GM19468 (cell line): ENCODE measurements at regions not wholly inside any gene's neighbourhood (a gene's known extent, or its start where the extent isn't known, plus 50 kb on each side); places are given as distances from the start of the nearest gene placed in this dataset.

Experiments
- ATAC-seq: cut with Tn5 transposase; IDR thresholded peaks from one replicate; pipeline ENCODE4 v1.9.1; 2021; ENCODE audit warnings: mild to moderate bottlenecking, moderate library complexity, moderate number of reproducible peaks; ENCODE audit not compliant: unreplicated experiment; ENCODE audit errors: extremely low read depth

DNA sequence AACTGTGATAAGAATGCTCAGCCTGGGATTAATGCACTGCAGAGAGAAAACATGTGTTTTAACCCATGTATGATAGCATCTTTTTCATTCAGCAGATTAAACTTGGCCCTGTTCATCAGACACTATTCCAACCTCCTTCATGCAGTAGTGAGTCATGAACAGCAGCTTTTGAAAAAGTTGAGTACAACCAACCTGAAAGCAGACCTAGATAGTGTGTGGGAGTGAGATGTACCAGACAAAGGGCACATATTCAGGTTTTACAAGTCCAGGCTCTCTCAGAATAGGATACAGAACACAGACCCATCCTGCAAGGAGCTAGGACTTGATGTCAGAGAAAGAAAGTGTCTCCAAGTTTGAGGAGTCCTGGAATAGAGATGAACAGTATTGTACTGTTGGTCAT lies 237.3 kb upstream of the STS start:
- ATAC-seq, result no peak

DNA sequence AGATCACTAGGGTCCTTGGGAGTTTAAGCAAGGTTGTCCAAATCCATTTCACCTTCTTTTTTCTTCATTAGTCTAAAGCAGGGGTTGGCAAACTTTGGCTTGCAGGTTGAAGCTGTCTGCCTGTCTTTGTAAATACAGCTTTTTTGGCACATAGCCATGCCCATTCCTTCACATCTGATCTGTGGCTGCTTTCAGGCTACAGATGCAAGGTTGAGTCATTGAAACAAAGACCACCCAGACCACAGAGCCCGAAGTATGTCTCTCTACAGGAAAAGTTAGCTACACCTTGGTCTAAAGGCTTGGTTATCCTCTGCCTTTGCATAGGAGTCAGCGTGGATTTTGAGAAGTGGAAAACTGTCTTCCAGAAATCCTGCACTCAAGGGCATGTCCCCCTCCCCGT lies 238.1 kb upstream of the STS start:
- ATAC-seq, result no peak

DNA sequence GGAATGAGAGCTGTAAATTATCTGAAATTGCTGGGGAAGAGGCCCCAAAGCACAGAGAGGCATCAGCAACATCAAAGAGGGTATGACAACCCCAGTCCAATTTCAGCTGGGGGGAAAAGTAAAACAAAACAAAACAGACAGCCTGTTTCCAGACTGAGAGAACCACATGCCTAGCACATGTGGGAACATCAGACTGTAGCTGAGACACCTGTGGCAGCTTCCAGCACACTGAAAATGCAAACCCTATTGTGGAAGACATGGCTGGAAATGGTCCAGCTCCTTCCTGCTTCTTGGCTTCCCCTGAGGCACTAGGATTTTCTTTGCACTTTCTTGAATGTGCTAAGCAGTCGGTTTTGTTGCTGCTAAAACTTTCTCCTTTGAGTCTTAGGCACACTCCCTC lies 240.9 kb upstream of the STS start:
- ATAC-seq, result no peak

DNA sequence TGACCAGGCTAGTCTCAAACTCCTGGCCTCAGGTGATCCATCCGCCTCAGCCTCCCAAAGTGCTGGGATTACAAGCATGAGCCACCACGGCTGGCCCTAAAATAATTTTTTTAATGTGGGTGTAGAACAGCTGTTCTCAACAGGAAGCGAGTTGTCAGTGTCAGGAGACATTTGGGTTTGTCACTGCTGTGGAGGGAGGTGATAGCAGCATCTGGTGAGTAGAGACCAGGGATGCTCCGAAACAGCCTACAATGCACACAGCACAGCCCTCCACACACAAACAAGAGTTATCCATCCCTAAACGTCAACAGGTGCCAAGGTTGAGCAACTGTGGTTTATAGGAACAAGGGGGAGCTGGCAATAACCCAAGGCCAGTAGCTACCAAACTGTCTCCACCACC lies 243.4 kb upstream of the STS start:
- ATAC-seq, result no peak

DNA sequence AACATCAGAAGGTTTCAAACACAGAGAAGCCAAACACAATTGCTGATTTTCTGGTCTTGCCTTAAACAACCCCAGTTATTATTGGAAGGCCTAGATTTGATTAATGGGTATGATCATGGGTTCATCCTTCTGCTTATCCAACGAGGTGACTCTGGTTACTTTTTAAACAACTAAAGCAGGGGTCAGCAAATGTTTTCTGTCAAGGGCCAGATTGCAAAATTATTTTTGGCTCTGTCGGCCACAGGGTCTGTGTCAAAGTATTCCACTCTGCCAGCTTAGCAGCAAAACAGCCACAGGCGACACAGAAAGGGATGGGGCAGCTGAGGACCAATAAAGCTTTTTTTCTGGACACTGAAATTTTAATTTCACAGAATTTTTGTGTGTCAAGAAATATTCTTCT lies 249.1 kb upstream of the STS start:
- ATAC-seq, result no peak

DNA sequence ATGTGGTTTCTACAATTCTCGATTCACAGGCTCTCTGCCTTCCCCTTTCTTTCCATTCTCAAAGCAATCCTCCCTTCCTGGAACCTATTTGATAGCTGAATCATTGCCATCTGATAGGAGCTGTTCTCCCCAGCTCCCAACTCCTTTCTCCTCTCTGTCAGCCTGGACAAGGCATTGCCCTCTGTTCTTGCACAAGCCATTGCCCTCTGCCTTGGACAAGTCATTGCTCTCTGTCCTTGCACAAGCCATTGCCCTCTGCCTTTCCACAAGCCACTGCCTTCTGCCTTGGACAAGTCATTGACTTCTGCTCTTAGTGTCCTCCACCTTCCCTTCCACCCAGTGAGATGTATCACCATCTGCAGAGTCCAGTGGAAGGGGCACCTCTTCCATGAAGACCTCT lies 256.1 kb upstream of the STS start:
- no peak for ATAC-seq

DNA sequence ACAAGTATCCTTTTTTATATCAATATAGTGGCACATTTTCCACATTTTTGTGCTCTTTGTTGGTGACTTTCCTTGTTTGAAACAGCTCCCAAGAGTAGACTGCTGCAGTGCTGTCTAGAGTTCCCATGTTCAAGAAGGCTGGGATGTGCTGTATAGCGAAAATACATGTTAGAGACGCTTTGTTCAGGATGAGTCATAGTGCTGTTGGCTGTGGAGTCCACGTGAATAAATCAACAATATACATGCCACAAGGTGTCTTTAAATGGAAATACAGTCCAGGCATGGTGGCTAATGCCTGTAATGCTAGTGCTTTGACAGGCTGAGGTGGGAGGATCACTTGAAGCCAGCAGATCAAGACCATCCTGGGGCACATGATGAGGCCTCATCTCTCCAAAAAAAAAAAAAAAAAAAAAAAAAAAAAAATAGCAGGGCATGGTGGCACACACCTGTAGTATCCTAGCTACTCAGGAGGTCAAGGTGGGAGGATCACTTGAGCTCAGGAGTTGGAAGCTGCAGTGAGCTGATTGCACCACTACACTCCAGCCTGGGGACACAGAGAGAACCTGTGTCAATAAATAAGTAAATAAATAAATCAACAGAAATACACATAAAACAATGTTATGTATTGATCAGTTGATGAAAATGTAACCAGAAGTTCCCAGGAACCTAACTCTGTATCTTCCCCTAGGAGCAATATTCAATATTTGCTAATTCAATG lies 256.8 kb upstream of the STS start:
- no peak for ATAC-seq

DNA sequence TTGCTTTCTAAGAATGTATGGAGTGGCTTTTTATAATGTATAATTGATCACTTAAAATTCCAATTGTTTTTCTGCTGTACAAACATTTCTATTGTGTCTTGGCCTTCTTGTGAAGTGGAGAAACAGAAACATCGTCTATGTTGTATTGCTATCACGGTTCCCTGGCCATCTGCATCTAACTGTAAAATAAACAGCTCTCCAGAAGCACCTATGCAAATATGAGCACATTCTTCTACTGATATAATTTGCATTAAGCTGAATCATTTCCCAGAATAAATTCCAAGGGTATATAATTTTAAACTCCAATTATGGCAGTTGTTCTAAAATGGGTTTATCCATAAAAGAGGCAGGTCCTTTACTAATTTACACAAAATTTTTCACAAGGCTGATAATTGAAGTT lies 261.6 kb upstream of the STS start:
- ATAC-seq, result no peak

DNA sequence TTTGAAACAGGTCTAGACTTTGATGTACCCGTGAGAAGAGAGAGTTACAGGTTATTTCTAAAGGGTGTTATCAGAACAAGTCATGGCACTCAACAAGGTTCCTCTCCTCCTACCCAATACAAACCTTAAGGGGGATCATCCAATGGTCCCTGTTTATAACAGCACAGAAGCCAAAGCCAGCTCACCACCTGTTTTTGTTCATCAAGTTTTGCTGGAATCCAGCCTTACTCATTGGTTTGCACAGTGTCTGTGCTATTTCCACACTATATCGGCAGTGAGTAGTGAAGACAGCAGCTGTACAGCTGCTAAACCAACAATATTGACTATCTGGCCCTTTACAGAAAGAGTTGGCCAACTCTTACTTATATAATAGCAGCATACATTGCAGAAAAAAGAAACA lies 262.1 kb upstream of the STS start:
- no peak for ATAC-seq

DNA sequence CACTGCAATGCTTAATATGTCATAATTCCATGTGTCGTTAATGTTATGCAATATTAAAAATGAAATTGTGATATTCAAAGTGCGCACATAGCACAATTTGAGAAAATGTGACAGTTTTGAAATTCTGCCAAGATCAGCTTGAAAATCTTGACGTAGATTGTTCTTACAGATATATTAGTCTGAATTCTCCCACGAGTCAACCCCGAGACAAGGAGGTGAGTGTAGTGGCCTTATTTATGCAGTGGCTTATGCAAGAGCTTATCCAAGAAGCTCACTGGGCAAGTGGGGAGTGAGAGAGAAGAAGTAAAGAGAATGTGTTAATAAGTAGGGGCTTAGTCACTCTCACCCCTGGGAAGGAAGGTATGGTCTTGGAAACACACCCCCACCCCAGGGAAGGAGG lies 286.1 kb upstream of the STS start:
- no peak for ATAC-seq

DNA sequence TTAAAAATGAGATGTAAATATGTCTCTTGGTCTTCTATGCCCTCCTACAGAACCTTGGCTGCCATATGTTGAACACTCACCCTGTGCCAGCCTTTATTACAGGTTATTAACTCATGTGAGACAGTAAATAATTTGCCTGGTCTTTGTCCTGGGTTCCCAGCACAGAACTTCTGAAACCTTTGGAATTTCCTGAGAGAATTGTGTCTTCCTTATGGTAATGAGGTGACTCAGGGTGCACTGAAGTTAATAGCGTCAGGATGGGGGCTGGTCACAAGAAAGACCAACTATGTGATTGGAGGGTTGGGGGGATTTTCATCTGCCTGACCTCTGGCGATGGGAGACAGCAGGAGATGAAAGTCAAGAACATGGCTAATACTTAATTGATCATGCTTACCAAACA lies 289.8 kb upstream of the STS start:
- no peak for ATAC-seq

DNA sequence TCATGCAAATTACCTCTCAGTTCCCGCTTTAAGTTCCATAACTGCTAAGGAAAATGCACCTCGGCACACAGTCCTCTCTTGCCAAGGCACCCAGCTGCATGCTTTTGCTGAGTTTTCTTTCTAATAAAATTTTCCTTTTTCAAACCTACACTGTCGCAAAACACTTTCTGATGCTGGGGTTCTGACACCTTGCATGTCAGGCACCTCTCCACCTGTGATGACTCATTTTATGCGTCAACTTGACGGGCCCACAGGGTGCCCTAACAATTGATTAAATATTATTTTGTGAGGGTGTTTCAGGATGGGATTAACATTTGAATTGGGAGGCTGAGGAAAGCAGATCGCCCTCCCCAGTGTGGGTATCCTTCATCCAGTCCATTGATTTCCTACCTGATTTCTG lies 291.0 kb upstream of the STS start:
- no peak for ATAC-seq

DNA sequence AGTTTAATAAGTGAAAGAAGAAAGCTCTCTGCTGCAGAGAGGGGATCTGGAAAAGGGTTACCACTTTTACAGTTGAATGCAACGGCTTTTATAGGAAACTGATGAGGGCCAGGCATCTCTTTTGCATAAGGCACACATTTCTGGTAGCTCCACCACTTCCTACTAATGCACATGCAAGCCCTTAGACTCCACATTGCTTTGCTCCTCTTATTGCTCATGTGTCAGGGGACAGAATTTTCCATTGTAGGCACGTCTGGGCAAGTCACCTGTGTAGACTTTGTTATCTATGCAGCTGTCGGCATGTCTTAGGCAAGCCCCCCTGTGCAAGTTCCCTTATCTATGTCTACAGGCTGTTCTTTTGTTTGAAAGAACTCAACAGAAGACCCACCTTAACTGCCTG lies 294.6 kb upstream of the STS start:
- ATAC-seq, result no peak

DNA sequence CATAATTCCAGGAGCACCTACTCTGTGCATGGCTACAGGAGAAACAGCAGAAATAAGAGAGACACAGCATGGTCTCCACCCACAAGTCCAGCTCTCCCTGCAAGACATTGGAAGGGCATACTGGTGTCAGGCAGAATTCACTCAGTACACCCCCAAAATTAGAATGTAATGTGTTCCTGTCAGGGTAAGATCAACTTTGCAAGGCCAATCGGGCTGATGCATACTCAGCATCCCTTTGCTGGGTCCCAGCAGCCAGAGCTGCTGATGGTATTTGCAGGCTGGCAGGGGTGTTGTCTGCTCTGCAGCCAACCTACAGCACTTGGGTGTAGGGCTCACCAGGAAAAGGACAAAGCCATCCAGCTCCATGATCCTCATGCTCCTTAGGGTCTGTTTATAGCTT lies 295.4 kb upstream of the STS start:
- ATAC-seq, result no peak

DNA sequence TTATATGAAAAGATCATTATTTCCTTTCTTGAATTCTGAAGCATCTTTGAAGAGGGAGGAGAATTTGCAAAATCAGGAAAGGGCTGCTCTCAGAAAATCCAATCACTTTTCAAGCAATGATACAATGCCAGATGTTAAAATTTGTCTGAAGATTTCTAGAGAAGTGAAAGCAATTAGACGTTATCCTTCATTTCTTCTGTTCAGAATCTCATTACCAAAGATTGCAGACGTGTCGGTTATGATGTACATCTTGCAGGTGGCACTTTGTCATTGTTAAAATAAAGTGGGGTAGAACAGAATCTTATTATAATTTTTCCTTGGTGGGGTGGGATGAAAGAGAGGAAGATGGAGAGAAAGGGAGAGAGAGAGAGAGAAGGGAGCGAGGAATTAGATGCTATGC lies 296.4 kb upstream of the STS start:
- no peak for ATAC-seq

DNA sequence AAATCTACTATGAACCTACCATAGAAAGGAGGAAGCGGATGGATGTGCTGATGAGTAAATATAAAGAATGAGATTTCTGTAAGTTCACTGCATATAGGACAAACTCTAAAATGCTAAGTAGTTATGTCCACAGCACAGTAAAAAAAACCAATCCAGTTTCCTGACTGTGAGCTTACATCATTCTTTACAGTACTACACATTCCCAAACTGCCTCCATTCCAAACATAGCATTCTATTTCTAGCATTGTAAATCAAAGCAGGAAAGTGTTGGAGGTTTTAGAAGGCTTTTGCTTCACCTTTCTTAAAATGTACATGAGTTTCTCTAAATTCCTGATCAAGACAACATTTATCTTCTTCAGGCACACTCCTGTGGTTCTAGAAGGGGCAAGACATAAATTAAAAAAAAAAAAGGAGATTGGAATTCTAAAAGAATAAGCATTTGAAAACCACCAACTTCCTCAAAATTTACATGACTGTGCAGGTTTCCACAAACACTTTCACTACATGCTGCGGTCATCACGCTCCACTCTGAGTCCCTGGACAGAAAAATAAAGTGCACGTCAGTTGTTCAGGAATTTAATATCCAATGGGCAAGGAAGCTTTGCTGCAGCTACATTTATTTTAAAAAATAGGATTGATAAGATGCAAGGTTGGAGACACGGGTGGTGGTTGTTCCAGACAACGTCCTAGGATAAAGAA lies 297.6 kb upstream of the STS start:
- no peak for ATAC-seq

DNA sequence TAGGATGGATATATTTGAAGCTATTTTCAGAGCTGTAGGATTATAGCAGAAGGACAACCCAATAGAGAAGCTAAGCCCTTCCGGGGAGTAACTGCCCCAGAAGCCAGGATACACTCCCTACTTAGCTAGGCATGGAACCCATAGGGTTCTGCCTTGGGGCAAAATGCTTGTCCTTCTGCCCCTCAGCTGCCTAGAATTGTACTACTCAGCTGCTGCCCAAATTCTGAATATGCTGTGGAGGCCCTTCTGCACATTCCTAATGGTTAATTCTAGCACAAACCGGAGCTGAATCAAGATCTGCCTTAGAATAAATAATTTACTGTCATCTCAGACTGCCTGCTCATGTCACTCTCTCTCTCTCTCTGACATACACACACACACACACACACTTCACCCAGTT lies 297.7 kb upstream of the VCX3A start:
- no peak for ATAC-seq

DNA sequence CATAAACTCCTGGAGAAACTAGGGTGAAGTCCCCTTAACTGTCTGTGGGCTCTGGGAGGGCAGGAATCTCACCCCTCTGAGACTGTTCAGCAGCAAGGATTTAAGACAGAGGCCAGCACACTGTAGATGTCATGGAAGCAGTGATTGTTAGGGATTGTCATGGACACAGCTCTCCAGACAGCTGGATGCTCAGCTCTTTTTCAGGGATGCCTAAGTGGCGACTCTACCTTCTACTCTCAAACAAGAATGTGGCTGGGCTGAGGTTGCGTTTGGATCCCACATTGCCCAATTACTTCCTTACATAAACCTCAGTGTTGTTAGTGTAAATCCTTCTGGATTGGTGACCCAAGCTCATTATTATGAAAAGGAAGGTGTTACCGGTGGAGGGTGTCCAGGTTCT lies 291.9 kb upstream of the VCX3A start:
- no peak for ATAC-seq

DNA sequence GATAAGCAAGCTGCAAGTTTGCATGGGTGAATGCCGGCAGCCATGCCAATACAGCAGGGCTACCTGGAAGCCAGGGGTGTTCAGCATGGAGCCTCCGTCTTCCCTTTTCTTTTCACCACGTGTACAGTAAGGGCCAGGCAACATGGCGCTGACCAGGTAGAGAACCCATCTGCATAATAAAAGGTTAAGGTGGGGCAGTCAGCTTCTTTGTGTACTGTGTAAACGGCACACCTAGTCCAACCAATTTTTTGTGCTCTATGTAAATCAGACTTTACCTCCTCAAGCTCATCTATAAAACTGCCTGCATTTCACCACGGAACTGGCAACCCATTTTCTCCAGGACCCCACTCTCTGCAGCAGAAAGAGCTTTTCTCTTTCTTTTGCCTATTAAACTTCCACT lies 286.8 kb upstream of the VCX3A start:
- no peak for ATAC-seq

DNA sequence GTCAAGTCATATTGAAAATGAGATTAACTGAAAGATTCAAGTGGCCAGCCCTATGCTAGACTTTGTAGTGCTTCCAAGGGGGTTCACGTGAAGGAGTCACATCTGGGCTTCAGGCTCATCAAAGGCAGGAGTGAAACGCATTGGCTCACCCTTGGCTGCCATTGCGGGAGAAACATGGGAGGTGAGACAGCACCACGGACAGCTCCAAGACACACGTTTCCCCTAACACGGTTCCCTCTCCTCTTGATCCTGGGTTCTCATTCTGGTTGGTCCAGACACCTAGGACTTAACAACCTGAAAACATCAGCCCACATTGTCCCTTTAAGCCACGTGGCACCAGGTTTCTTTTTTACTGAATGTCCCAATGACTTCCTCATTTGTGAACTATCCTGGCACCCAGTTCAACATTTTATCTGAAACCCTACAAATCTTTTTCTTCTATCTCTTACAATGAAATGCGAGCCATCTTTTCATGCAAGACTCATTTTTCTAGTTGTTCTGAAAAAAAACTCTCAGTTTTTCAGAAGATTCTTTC lies 279.0 kb upstream of the VCX3A start:
- no peak for ATAC-seq

DNA sequence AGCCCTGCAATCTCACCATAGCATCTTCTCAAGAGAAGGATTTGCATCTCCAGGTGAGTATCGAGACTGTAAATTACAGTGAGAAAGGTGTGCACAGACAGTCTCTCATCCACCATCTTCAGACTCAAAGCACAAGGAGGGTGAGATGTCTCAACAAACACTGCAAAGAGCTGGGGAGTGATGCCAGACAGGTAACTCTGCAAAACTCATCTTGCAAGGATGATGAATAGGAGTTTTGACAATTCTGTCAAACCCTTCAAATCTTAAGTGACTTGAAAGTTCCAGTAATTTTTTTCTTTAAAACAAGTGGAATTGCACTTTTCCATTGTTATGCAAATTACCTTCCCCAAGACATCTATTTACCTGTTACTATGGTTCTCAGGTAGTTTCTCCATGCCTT lies 277.2 kb upstream of the VCX3A start:
- ATAC-seq, result no peak

DNA sequence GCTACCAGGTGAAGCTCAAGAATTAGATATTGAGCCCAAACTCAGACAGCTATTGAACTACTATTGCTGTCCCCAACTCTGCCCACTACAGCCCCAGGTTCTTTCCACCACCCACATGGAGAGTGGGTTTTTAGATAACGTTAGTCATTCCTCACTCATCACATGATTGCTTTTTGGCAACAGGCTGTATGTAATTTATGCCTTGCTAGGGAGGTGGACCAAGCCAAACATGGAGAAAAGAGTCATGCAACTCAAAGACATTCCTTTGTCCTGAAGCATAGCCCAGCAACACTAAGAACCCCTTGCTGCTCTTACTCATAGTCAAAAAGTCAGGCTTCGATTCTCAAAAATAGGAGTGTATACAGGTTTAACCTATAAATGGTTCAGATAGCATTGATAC lies 275.9 kb upstream of the VCX3A start:
- no peak for ATAC-seq
